HG02571 (cell line): ENCODE measurements at regions not wholly inside any gene's neighbourhood (a gene's known extent, or its start where the extent isn't known, plus 50 kb on each side); places are given as distances from the start of the nearest gene placed in this dataset.

Source experiments
- ATAC-seq: cut with Tn5 transposase; IDR thresholded peaks from one replicate; pipeline ENCODE4 v1.9.1; 2021; ENCODE audit warnings: mild to moderate bottlenecking, moderate library complexity; ENCODE audit not compliant: unreplicated experiment

GRCh38 chr9:99513441-99514112, 291.5 kb downstream of the SEC61B start:
- ATAC-seq, result peak; percentile 66

GRCh38 chr9:99515093-99515492, 293.0 kb downstream of the SEC61B start:
- no peak for ATAC-seq

GRCh38 chr9:99515895-99516656, 294.0 kb downstream of the SEC61B start:
- no peak for ATAC-seq

- ATAC-seq, result no peak
Measured at GRCh38 chr9:99516657-99517049, 294.6 kb downstream of the SEC61B start.

- no peak for ATAC-seq
Measured at GRCh38 chr9:99523838-99524237, 297.8 kb upstream of the NR4A3 start.

GRCh38 chr9:99531313-99531712, 290.4 kb upstream of the NR4A3 start:
- ATAC-seq, result no peak

GRCh38 chr9:99533421-99533820, 288.3 kb upstream of the NR4A3 start:
- ATAC-seq, result no peak

- ATAC-seq, result no peak
Measured at GRCh38 chr9:99537996-99538395, 283.7 kb upstream of the NR4A3 start.

- ATAC-seq, result no peak
Measured at GRCh38 chr9:99544526-99544925, 277.2 kb upstream of the NR4A3 start.

GRCh38 chr9:99549441-99549840, 272.2 kb upstream of the NR4A3 start:
- ATAC-seq, result no peak

GRCh38 chr9:99555792-99556191, 265.9 kb upstream of the NR4A3 start:
- no peak for ATAC-seq

- no peak for ATAC-seq
Measured at GRCh38 chr9:99556998-99557397, 264.7 kb upstream of the NR4A3 start.

- ATAC-seq, result no peak
Measured at GRCh38 chr9:99557816-99558215, 263.9 kb upstream of the NR4A3 start.

- no peak for ATAC-seq
Measured at GRCh38 chr9:99559776-99560175, 261.9 kb upstream of the NR4A3 start.

GRCh38 chr9:99560561-99560960, 261.1 kb upstream of the NR4A3 start:
- ATAC-seq, result no peak

- no peak for ATAC-seq
Measured at GRCh38 chr9:99561509-99561917, 260.2 kb upstream of the NR4A3 start.

GRCh38 chr9:99561961-99562565, 259.6 kb upstream of the NR4A3 start:
- ATAC-seq, result no peak

GRCh38 chr9:99563364-99563763, 258.3 kb upstream of the NR4A3 start:
- no peak for ATAC-seq

GRCh38 chr9:99565203-99565602, 256.5 kb upstream of the NR4A3 start:
- ATAC-seq, result no peak

- ATAC-seq, result no peak
Measured at GRCh38 chr9:99567436-99567835, 254.2 kb upstream of the NR4A3 start.

GRCh38 chr9:99569840-99570239, 251.8 kb upstream of the NR4A3 start:
- no peak for ATAC-seq

GRCh38 chr9:99572567-99572966, 249.1 kb upstream of the NR4A3 start:
- ATAC-seq, result no peak
